ENCODE measurements at regions not wholly inside any gene's neighbourhood (a gene's known extent, or its start where the extent isn't known, plus 50 kb on each side); places are given as distances from the start of the nearest gene placed in this dataset.

DNA sequence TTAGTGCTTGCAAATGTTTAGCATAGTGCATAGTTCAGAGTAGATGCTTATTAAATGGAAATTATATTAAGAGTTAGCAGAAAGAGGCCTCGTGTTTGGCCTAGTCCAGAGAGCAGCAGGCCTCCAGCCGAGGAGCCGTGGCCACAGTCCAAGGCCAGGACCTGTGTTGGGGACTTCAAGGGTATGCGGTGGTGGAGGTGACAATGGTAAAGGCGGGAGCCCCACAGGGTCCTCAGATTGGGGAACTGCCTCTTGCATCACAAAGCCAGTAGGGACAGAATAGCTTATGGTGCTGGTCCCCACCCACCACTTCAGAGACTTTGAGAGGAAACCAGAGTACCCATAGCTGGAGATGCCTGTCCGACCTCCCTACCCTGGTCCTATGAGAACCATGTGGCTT, 554.6 kb upstream of the RIOK2 start:
- no peaks in the 10 kb centered on the region for H3K27me3 ChIP-seq (ENCODE audit: control insufficient read depth, insufficient read depth, low read length)
- H3K27ac ChIP-seq (ENCODE audit: low read length) = no peak overlapping the region
- Mint-ChIP-seq H3K27ac (no peak overlapping the region), H3K36me3 (no peaks in the 10 kb centered on the region), H3K4me1 (no peaks in the 10 kb centered on the region), H3K4me3 (no peak overlapping the region), H3K27me3 (ENCODE audit: low read depth in 2 of 2) (no peaks in the 10 kb centered on the region), H3K9me3 (peaks cover 3% of the 10 kb centered on the region in 2 donors)
- DNase-seq = no peak
- WGBS (ENCODE audit: insufficient coverage) = 88% methylated on average over 6 of the region's 6 CpGs
- no peak for TF ChIP-seq CTCF (IDR thresholded peaks at IDR 0.05)
- H3K4me3 ChIP-seq (ENCODE audit: low read length) = no peak overlapping the region
- H3K4me1 ChIP-seq (ENCODE audit: control insufficient read depth, insufficient read depth, low read length) = no peaks in the 10 kb centered on the region
- intact Hi-C loops (cut with micrococcal nuclease) = no loop called here
- no peak for ATAC-seq
- H3K9me3 ChIP-seq (ENCODE audit: control insufficient read depth, insufficient read depth, low read length) = no peaks in the 10 kb centered on the region
- no peaks in the 10 kb centered on the region for H3K36me3 ChIP-seq (ENCODE audit: control insufficient read depth, insufficient read depth, low read length)

DNA sequence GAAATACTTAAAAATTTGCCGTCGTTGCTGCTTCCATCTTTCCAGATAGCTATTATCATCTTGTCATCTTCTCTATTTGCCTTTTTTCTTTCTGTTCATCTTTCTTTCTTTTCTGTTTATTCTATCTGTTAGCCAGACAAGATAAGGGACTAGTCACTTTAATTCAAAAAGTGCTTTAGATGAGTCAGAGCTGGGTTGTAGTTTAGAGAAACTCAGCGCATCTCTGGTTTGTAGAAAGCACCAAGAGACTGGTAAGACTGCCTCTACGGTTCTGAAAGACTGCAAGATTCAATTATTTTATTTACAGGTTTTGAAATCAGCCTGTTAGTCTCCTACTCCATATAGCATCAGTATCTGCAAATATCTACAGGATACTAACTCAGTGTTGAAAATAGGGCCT, 562.8 kb upstream of the RIOK2 start:
- no peak for TF ChIP-seq CTCF (IDR thresholded peaks at IDR 0.05)
- no peak overlapping the region for H3K27ac Mint-ChIP-seq
- intact Hi-C loops (cut with micrococcal nuclease) = no loop called here
- H3K4me1 Mint-ChIP-seq = no peaks in the 10 kb centered on the region
- no peaks in the 10 kb centered on the region for H3K27me3 Mint-ChIP-seq (ENCODE audit: low read depth in 2 of 2)
- Histone ChIP-seq H3K4me1 (ENCODE audit: control insufficient read depth, insufficient read depth, low read length) (no peaks in the 10 kb centered on the region), H3K9me3 (ENCODE audit: control insufficient read depth, insufficient read depth, low read length) (no peaks in the 10 kb centered on the region), H3K4me3 (ENCODE audit: low read length) (no peak overlapping the region), H3K27ac (ENCODE audit: low read length) (no peak overlapping the region), H3K36me3 (ENCODE audit: control insufficient read depth, insufficient read depth, low read length) (no peaks in the 10 kb centered on the region), H3K27me3 (ENCODE audit: control insufficient read depth, insufficient read depth, low read length) (no peaks in the 10 kb centered on the region)
- no peak for DNase-seq
- H3K9me3 Mint-ChIP-seq = peaks cover 3 to 4% of the 10 kb centered on the region in 2 donors
- no peaks in the 10 kb centered on the region for H3K36me3 Mint-ChIP-seq
- H3K4me3 Mint-ChIP-seq = no peak overlapping the region
- no peak for ATAC-seq
- 91% methylated on average over 4 of the region's 4 CpGs for WGBS (ENCODE audit: insufficient coverage)

GRCh38 chr5:97750576-97750975, 567.5 kb upstream of the RIOK2 start:
- intact Hi-C loops (cut with micrococcal nuclease) = no loop called here
- Histone ChIP-seq H3K27me3 (ENCODE audit: control insufficient read depth, insufficient read depth, low read length) (no peaks in the 10 kb centered on the region), H3K4me1 (ENCODE audit: control insufficient read depth, insufficient read depth, low read length) (no peaks in the 10 kb centered on the region), H3K4me3 (ENCODE audit: low read length) (no peak overlapping the region), H3K27ac (ENCODE audit: low read length) (no peak overlapping the region), H3K9me3 (ENCODE audit: control insufficient read depth, insufficient read depth, low read length) (no peaks in the 10 kb centered on the region), H3K36me3 (ENCODE audit: control insufficient read depth, insufficient read depth, low read length) (no peaks in the 10 kb centered on the region)
- Mint-ChIP-seq H3K9me3 (peaks cover 3% of the 10 kb centered on the region in 2 donors), H3K27ac (no peak overlapping the region), H3K4me1 (no peaks in the 10 kb centered on the region), H3K27me3 (ENCODE audit: low read depth in 2 of 2) (no peaks in the 10 kb centered on the region), H3K36me3 (no peaks in the 10 kb centered on the region), H3K4me3 (no peak overlapping the region)
- ATAC-seq = no peak
- DNase-seq = no peak
- 79% methylated on average over 2 of the region's 2 CpGs for WGBS (ENCODE audit: insufficient coverage)
- TF ChIP-seq CTCF (IDR thresholded peaks at IDR 0.05) = no peak

GRCh38 chr5:97751540-97751939, 568.5 kb upstream of the RIOK2 start:
- Mint-ChIP-seq H3K4me3 (no peak overlapping the region), H3K36me3 (no peaks in the 10 kb centered on the region), H3K27ac (no peak overlapping the region), H3K4me1 (no peaks in the 10 kb centered on the region), H3K9me3 (no peaks in the 10 kb centered on the region), H3K27me3 (ENCODE audit: low read depth in 2 of 2) (no peaks in the 10 kb centered on the region)
- no peak overlapping the region for H3K4me3 ChIP-seq (ENCODE audit: low read length)
- no peaks in the 10 kb centered on the region for H3K4me1 ChIP-seq (ENCODE audit: control insufficient read depth, insufficient read depth, low read length)
- intact Hi-C loops (cut with micrococcal nuclease) = no loop called here
- 65% methylated on average over 1 of the region's 1 CpG for WGBS (ENCODE audit: insufficient coverage)
- no peaks in the 10 kb centered on the region for H3K36me3 ChIP-seq (ENCODE audit: control insufficient read depth, insufficient read depth, low read length)
- no peaks in the 10 kb centered on the region for H3K27me3 ChIP-seq (ENCODE audit: control insufficient read depth, insufficient read depth, low read length)
- no peak for TF ChIP-seq CTCF (IDR thresholded peaks at IDR 0.05)
- DNase-seq (no peak), ATAC-seq (no peak)
- H3K27ac ChIP-seq (ENCODE audit: low read length) = no peak overlapping the region
- H3K9me3 ChIP-seq (ENCODE audit: control insufficient read depth, insufficient read depth, low read length) = no peaks in the 10 kb centered on the region
